ENCODE measurements at regions not wholly inside any gene's neighbourhood (a gene's known extent, or its start where the extent isn't known, plus 50 kb on each side); places are given as distances from the start of the nearest gene placed in this dataset.
"Not testable (repeated sequence)": the region's sequence is repeated elsewhere in the genome, so short reads cannot be mapped to it uniquely, and the experiment has no call there.

DNA sequence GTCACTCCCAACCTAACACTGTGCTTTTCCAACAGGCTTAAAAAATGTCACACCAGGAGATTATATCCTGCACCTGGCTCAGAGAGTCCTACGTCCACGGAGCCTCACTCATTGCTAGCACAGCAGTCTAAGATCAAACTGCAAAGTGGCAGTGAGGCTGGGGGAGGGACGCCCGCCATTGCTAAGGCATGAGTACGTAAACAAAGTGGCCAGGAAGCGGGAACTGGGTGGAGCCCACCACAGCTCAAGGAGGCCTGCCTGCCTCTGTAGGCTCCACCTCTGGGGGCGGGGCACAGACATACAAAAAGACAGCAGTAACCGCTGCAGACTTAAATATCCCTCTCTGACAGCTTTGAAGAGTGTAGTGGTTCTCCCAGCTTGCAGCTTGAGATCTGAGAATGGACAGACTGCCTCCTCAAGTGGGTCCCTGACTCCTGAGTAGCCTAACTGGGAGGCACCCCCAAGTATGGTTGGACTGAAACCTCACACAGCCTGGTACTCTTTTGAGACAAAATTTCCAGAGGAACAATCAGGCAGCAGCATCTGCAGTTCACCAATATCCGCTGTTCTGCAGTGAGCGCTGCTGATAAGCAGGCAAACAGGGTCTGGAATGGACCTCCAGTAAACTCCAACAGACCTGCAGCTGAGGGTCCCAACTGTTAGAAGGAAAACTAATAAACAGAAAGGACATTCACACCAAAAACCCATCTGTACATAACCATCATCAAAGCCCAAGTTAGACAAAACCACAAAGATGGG lies 2986.4 kb upstream of the OR11H1 start:
- not testable (repeated sequence) for H3K9ac ChIP-seq (ENCODE audit: low read length); H3K4me3 ChIP-seq (ENCODE audit: low read length); H3K36me3 ChIP-seq (ENCODE audit: insufficient read depth, low read length); H3K27me3 ChIP-seq (ENCODE audit: low read length); H3K4me1 ChIP-seq (ENCODE audit: low read length); H3K9me2 ChIP-seq (replicated peaks; ENCODE audit: insufficient read depth, low read length); H2AFZ ChIP-seq (ENCODE audit: low read length); H3K9me3 ChIP-seq (ENCODE audit: low read length); DNase-seq; H4K20me1 ChIP-seq (ENCODE audit: insufficient read depth, low read depth, low read length); H3K27ac ChIP-seq (ENCODE audit: low read length); H3K4me2 ChIP-seq (ENCODE audit: low read depth, low read length, poor library complexity, severe bottlenecking); H3K79me2 ChIP-seq (ENCODE audit: low read length)

DNA sequence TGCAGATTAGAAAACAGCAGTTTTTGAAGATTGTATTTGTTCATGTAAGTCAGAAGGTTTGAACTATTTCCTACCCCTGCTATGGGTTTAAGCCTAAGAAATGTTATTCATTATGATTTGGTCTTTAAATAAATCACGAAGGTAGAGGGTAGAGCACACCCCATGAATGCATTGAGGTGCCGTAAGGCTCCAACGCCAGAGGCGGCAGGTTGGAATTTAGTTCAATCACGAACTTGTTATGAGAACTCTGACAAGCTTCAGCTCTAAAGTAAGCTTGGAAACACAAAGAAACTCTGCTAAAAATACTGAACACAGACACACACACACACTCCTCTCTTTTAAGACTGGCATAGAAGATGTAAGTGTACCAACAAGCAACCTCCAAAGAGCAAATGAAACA lies 2974.6 kb upstream of the OR11H1 start:
- H3K36me3 ChIP-seq (ENCODE audit: insufficient read depth, low read length); H3K9ac ChIP-seq (ENCODE audit: low read length); H3K27ac ChIP-seq (ENCODE audit: low read length); H3K4me3 ChIP-seq (ENCODE audit: low read length); H3K4me1 ChIP-seq (ENCODE audit: low read length); H3K9me3 ChIP-seq (ENCODE audit: low read length); H3K9me2 ChIP-seq (replicated peaks; ENCODE audit: insufficient read depth, low read length); H2AFZ ChIP-seq (ENCODE audit: low read length); H4K20me1 ChIP-seq (ENCODE audit: insufficient read depth, low read depth, low read length); H3K4me2 ChIP-seq (ENCODE audit: low read depth, low read length, poor library complexity, severe bottlenecking); DNase-seq; H3K27me3 ChIP-seq (ENCODE audit: low read length); H3K79me2 ChIP-seq (ENCODE audit: low read length): not testable (repeated sequence)

DNA sequence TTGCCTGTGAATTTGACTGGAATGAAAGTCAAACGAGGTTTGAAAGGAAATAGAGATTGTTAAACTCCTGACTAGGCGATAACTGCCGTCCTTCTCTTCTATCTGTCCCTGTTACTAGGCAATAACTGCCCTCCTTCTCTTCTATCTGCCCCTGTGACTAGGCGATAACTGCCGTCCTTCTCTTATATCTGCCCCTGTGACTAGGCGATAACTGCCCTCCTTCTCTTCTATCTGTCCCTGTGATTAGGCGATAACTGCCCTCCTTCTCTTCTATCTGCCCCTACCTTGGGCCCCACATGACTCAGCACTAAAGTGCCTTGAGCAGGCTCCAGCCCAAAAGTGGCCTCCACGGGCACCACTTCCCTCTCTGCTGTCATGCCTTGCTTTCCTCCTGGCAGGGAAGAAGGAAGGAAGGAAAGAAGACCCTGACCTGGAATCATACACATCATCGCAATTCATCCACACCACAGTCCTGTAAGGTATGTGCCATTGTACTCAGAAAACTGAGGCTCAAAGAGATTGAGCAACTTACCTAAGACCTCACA lies 2973.3 kb upstream of the OR11H1 start:
- H4K20me1 ChIP-seq (ENCODE audit: insufficient read depth, low read depth, low read length); H3K36me3 ChIP-seq (ENCODE audit: insufficient read depth, low read length); H2AFZ ChIP-seq (ENCODE audit: low read length); DNase-seq; H3K27me3 ChIP-seq (ENCODE audit: low read length); H3K9ac ChIP-seq (ENCODE audit: low read length); H3K9me2 ChIP-seq (replicated peaks; ENCODE audit: insufficient read depth, low read length); H3K9me3 ChIP-seq (ENCODE audit: low read length); H3K4me2 ChIP-seq (ENCODE audit: low read depth, low read length, poor library complexity, severe bottlenecking); H3K4me3 ChIP-seq (ENCODE audit: low read length); H3K4me1 ChIP-seq (ENCODE audit: low read length); H3K27ac ChIP-seq (ENCODE audit: low read length); H3K79me2 ChIP-seq (ENCODE audit: low read length): not testable (repeated sequence)

DNA sequence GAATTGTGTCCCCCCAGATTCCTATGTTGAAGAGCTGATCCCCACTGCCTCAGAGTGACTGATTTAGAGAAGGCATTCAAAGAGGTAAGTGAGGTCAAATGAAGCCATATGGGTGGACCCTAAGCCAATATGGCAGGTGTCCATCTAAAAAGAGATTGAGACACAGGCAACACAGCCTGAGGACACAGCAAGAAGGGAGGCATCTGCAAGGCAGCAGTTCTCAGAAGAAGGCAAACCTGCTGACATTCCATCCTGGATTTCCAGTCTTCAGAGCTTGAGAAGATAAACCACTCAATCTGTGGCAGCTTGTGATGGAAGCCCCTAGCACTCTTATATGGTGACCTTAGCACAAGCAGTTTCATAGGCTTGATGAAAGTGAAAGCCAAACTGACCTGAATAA lies 2956.5 kb upstream of the OR11H1 start:
- not testable (repeated sequence) for H3K9me2 ChIP-seq (replicated peaks; ENCODE audit: insufficient read depth, low read length); H3K4me3 ChIP-seq (ENCODE audit: low read length); H3K9me3 ChIP-seq (ENCODE audit: low read length); DNase-seq; H3K4me2 ChIP-seq (ENCODE audit: low read depth, low read length, poor library complexity, severe bottlenecking); H3K4me1 ChIP-seq (ENCODE audit: low read length); H3K27me3 ChIP-seq (ENCODE audit: low read length); H3K27ac ChIP-seq (ENCODE audit: low read length); H3K9ac ChIP-seq (ENCODE audit: low read length); H4K20me1 ChIP-seq (ENCODE audit: insufficient read depth, low read depth, low read length); H2AFZ ChIP-seq (ENCODE audit: low read length); H3K36me3 ChIP-seq (ENCODE audit: insufficient read depth, low read length); H3K79me2 ChIP-seq (ENCODE audit: low read length)

DNA sequence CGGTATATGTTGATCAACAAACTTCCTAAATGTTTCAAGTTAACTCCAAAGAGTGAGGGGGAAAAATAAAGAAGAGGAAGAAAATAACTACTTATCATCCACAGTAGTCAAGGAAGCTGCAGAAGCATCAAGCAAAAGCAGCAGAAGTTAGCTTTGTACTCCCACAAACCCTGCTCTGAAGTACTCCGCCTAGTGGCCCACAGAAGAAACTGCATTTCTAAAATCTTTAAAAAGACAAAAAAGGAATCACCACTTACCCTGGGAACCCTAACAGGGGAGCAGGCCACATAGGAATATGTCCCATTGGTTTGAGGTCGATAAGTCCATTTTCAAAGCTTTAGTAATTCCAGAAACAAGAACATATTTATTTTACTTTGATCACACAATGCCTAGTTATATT lies 2948.3 kb upstream of the OR11H1 start:
- H3K4me3 ChIP-seq (ENCODE audit: low read length); H3K36me3 ChIP-seq (ENCODE audit: insufficient read depth, low read length); H3K4me2 ChIP-seq (ENCODE audit: low read depth, low read length, poor library complexity, severe bottlenecking); H3K4me1 ChIP-seq (ENCODE audit: low read length); H2AFZ ChIP-seq (ENCODE audit: low read length); H4K20me1 ChIP-seq (ENCODE audit: insufficient read depth, low read depth, low read length); H3K9ac ChIP-seq (ENCODE audit: low read length); H3K9me3 ChIP-seq (ENCODE audit: low read length); H3K27me3 ChIP-seq (ENCODE audit: low read length); H3K79me2 ChIP-seq (ENCODE audit: low read length); H3K27ac ChIP-seq (ENCODE audit: low read length); DNase-seq; H3K9me2 ChIP-seq (replicated peaks; ENCODE audit: insufficient read depth, low read length): not testable (repeated sequence)

DNA sequence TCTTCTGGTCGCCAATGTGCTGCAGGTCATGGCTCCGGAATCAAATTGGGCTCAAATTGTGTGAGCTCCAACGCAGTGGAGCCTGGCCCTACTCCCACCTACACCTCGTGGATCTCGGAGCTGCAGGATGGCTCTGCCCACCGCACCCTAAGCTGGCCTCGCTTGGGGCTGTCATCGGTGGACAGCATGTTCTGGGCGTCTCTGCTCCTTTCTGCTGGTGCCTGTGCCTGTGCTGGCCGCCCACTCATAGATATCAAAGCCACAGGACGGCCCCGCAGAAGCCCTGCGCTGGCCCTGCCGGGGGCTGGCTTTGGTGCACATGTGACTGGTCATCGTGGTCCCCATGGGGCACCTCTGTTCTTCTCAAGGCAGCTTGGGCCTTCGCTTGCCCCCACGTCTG lies 2943.5 kb upstream of the OR11H1 start:
- H3K27ac ChIP-seq (ENCODE audit: low read length); H4K20me1 ChIP-seq (ENCODE audit: insufficient read depth, low read depth, low read length); H3K4me3 ChIP-seq (ENCODE audit: low read length); H3K27me3 ChIP-seq (ENCODE audit: low read length); H3K36me3 ChIP-seq (ENCODE audit: insufficient read depth, low read length); DNase-seq; H3K4me1 ChIP-seq (ENCODE audit: low read length); H2AFZ ChIP-seq (ENCODE audit: low read length); H3K4me2 ChIP-seq (ENCODE audit: low read depth, low read length, poor library complexity, severe bottlenecking); H3K79me2 ChIP-seq (ENCODE audit: low read length); H3K9ac ChIP-seq (ENCODE audit: low read length); H3K9me2 ChIP-seq (replicated peaks; ENCODE audit: insufficient read depth, low read length); H3K9me3 ChIP-seq (ENCODE audit: low read length): not testable (repeated sequence)

DNA sequence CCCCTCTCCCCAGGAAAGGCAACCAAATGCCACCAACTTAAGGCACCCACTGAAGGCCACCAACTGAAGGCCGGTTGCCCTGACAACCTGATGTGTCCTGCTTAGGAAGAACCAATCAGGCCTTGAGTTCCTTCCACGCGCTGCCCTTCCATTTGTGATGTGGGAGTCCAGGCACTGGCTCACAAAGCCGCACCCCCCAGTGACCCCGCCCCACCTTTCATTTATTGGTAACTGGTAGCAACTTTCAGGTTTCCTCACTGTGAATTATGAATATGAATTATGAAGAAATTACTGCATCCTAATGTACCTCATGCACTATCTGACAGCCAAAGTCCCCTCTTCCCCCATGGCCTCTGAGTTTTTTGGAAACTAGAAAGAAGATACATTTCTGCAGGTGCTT lies 2943.1 kb upstream of the OR11H1 start:
- H3K4me3 ChIP-seq (ENCODE audit: low read length); H3K27ac ChIP-seq (ENCODE audit: low read length); H3K79me2 ChIP-seq (ENCODE audit: low read length); H3K4me1 ChIP-seq (ENCODE audit: low read length); H3K27me3 ChIP-seq (ENCODE audit: low read length); DNase-seq; H3K36me3 ChIP-seq (ENCODE audit: insufficient read depth, low read length); H2AFZ ChIP-seq (ENCODE audit: low read length); H3K9me2 ChIP-seq (replicated peaks; ENCODE audit: insufficient read depth, low read length); H4K20me1 ChIP-seq (ENCODE audit: insufficient read depth, low read depth, low read length); H3K4me2 ChIP-seq (ENCODE audit: low read depth, low read length, poor library complexity, severe bottlenecking); H3K9ac ChIP-seq (ENCODE audit: low read length); H3K9me3 ChIP-seq (ENCODE audit: low read length): not testable (repeated sequence)

DNA sequence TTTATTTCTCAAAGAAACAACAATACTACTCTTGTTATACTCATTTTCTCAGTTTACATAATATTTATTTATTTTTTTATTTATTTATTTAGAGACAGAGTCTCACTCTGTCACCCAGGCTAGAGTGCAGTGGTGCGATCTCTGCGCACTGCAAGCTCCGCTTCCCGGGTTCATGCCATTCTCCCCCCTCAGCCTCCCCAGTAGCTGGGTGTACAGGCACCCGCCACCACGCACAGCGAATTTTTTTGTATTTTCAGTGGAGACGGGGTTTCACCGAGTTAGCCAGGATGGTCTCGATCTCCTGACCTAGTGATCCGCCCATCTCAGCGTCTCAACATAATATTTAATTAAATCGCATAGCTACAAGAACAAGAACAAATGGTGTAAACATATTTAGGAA lies 2932.3 kb upstream of the OR11H1 start:
- H3K4me2 ChIP-seq (ENCODE audit: low read depth, low read length, poor library complexity, severe bottlenecking); H2AFZ ChIP-seq (ENCODE audit: low read length); H3K79me2 ChIP-seq (ENCODE audit: low read length); H3K9me2 ChIP-seq (replicated peaks; ENCODE audit: insufficient read depth, low read length); H3K36me3 ChIP-seq (ENCODE audit: insufficient read depth, low read length); H3K4me1 ChIP-seq (ENCODE audit: low read length); H4K20me1 ChIP-seq (ENCODE audit: insufficient read depth, low read depth, low read length); H3K27ac ChIP-seq (ENCODE audit: low read length); H3K4me3 ChIP-seq (ENCODE audit: low read length); DNase-seq; H3K9ac ChIP-seq (ENCODE audit: low read length); H3K27me3 ChIP-seq (ENCODE audit: low read length): not testable (repeated sequence)
- H3K9me3 ChIP-seq (ENCODE audit: low read length) = peaks cover 25% of the 10 kb centered on the region

DNA sequence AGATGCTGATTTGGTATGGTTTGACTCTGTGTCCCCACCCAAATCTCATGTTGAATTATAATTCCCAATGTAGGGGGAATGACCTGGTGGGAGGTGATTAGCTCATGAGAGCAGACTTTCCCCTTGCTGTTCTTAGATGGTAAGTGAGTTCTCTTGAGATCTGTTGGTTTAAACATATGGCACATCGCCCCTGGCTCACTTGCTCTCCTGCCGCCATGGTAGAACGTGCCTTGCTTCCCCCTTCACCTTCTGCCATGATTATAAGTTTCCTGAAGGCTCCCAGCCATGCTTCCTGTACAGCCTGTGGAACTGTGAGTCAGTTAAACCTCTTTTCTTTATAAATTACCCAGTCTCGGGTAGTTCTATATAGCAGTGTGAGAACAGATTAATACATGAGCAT lies 2930.2 kb upstream of the OR11H1 start:
- H3K36me3 ChIP-seq (ENCODE audit: insufficient read depth, low read length); H3K9ac ChIP-seq (ENCODE audit: low read length); H2AFZ ChIP-seq (ENCODE audit: low read length); H3K27me3 ChIP-seq (ENCODE audit: low read length); H3K4me3 ChIP-seq (ENCODE audit: low read length); H3K9me2 ChIP-seq (replicated peaks; ENCODE audit: insufficient read depth, low read length); H3K79me2 ChIP-seq (ENCODE audit: low read length); H3K4me2 ChIP-seq (ENCODE audit: low read depth, low read length, poor library complexity, severe bottlenecking); H3K27ac ChIP-seq (ENCODE audit: low read length); H3K4me1 ChIP-seq (ENCODE audit: low read length); H4K20me1 ChIP-seq (ENCODE audit: insufficient read depth, low read depth, low read length); DNase-seq: not testable (repeated sequence)
- peaks cover 22% of the 10 kb centered on the region for H3K9me3 ChIP-seq (ENCODE audit: low read length)
